GM18858 (cell line): ENCODE measurements at regions not wholly inside any gene's neighbourhood (a gene's known extent, or its start where the extent isn't known, plus 50 kb on each side); places are given as distances from the start of the nearest gene placed in this dataset.

Experiments used
- ATAC-seq: cut with Tn5 transposase; IDR thresholded peaks from one replicate; pipeline ENCODE4 v1.9.1; 2021; ENCODE audit not compliant: unreplicated experiment

GRCh38 chr4:125681240-125681639 lies 366.5 kb downstream of the FAT4 start:
- ATAC-seq, result peak; percentile 52

DNA sequence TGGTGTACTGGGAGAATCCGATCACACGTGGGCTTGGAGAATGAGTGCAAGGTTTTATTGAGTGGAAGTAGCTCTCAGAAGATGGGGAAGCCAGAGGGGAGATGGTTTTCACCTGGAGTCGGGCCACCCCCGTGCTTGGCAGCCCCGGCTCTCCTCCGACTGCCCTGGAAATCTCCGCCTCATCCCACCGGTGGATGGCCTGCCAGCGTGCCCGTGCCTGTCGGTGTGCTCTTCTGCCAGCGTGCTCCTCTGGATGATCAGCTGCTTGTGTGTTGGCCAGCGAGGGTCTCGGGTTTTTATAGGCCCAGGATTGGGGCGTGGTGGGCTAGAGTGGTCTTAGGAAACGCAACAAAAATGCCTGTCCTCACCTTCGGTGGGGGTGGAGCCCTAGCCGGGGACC lies 368.0 kb downstream of the FAT4 start:
- ATAC-seq, result no peak

DNA sequence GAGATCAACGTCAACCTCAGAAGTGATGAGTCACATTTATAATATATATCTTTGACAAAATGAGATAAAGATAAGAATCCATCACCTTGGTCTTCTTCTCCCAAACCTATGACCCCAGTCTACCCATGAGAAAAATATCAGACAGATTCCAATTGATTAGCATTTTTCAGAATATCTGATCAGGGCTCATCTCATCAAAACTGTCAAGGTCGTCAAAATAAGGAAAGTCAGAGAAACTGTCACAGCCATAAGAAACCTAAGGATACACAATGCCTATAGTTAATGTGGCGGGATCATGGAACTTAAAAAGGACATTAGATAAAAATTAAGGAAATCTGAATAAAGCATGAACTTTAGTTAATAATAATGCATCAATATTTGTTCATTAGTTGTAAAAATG lies 374.1 kb downstream of the FAT4 start:
- no peak for ATAC-seq

DNA sequence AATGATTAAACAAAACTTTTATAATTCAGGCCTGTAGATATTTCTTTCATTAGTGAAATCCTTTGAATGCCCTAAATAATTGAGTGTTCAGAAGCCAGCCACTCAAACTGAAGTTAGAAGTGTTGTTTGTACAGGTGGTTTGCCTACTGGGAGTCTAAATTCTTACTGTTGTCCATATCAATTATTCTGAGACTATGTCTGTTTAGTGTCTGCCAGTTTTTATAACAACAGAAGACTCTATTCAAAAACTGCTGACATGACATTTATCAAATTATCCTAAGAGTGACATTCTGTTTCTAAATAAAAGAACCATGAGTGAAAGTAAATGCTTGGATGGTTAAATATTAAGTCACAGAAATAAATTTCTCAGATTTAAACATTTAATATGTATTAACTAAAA lies 375.1 kb downstream of the FAT4 start:
- ATAC-seq, result no peak

DNA sequence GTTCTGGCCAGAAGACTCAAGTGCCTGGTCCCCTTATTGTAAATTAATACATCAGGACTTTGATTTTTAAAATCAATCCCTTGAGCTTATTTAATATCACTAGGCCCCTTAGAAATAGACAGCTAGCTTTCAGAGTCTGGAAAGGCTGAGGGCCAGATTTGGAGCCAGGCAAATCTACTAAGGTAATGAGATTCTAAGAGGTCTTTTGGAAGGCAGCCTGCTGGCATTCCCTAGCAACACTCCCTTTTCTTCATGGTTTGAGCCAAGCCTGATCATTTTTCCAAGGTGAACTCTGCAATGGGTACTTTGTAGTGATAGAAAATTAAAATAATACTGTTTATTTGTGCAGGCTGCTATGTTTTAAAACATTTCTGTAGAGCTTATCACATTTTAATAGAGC lies 378.5 kb downstream of the FAT4 start:
- no peak for ATAC-seq

DNA sequence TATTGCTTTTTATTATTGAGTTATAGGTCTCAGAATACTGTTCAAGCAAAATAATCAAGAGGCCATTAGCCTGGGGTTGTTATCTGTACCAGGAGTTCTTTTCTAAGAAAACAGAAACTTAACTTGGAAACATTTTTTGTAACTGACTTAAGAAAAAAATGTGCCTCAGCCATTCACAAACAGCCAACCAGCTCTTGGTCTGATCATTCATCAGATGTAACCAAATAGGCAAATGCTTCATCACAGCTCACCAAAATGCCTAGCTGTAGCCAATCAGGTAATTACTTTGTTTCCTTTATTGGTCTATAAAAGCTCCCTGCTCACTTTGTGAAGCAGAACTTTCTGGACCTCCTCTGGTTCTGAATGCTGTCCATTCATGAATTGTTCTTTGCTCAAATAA lies 387.7 kb downstream of the FAT4 start:
- no peak for ATAC-seq

- no peak for ATAC-seq
These were observed 388.7 kb downstream of the FAT4 start for GRCh38 chr4:125703443-125703842.

GRCh38 chr4:125704726-125705125 lies 390.0 kb downstream of the FAT4 start:
- no peak for ATAC-seq

- ATAC-seq, result no peak
These were observed 390.9 kb downstream of the FAT4 start for GRCh38 chr4:125705681-125706080.

DNA sequence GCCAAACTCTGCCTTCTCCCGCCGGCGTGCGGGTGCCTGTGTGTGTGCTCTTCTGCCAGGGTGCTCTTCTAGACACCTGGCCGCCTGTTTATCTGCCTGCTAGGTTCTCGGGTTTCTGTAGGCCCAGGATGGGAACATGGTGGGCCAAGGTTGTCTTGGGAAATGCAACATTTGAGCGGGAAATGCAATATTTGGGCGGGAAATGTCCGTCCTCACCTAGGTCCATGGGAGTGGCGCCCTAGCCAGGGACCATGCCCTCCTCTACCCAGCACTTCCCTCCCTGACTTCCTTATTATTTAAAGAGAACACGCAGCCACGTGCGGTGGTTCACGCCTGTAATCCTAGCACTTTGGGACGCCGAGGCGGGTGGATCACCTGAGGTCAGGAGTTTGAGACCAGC lies 392.6 kb downstream of the FAT4 start:
- ATAC-seq, result no peak

DNA sequence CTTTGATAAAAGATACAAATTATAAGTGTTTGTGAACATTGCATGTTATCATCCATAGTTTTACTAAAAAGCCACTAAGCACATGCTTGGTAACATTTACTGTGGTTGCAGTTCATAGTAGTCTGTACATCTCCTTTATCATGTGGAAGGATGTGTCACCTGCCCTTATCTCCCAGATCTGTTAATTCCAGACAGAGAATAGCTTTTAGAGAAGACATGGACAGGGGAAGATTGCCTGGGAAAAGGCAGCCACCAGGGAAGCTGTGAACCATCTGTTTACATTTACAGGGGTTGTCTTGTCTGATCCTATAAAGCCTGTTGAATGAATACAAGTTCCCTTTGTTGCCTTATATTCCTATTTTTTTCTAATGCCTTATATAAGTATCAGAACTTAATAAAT lies 396.0 kb downstream of the FAT4 start:
- no peak for ATAC-seq

DNA sequence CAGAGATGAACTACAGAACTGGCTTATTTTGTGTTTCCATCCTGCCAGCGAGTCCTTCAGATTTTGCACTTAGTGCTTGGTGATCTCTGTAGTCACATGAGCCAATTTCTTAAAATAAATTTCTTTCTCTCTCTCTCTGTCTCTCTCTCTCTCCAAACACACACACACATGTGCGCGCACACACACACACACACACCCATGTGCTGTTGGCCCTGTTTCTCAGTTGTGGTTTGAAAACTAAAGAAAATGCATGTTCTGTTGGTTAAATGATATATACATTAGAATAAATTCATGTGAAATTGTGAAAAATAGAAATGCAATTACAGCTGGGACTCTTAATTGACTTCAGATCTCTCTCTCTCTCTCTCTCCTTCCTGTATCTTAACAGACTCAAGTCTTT lies 399.3 kb downstream of the FAT4 start:
- ATAC-seq, result no peak

DNA sequence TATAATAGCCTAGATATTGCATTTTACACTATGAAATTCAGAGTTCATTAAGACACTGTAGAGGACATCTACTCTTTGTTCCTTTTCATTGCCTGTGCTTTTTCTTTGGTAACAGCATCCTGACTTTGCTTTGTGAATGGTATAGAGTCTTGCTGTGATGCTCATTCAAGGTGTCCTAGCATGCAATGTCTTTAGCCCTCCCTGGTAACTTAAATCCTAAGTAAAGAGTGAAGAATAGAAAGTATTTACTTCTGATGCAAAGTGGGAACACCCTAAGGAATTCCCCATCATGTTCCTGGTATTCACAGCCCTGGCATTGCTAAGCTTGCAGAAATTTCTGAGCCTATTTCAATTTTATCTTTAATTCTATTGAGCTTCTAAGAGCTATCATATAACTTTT lies 400.1 kb downstream of the FAT4 start:
- no peak for ATAC-seq

GRCh38 chr4:125719987-125720386 lies 405.2 kb downstream of the FAT4 start:
- ATAC-seq, result no peak

DNA sequence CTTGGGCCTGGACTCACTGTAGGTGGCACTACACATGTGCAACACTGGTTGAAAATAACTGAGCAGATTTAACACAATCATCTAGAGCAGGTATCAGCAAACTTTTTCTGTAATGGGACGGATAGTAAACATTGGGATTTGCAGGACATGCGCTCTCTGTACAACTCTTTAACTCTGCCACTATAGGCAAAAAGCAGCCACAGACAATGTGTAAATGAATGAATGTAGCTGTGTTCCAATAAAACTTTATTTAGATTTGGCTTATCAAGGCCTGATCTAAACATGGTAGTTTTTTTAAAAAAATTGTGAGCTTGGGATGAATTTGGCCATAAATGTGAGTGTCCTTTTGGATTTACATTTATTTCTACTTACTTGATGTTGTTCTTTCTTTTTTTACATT lies 407.3 kb downstream of the FAT4 start:
- no peak for ATAC-seq

- no peak for ATAC-seq
These were observed 411.3 kb downstream of the FAT4 start for GRCh38 chr4:125725957-125726525.

DNA sequence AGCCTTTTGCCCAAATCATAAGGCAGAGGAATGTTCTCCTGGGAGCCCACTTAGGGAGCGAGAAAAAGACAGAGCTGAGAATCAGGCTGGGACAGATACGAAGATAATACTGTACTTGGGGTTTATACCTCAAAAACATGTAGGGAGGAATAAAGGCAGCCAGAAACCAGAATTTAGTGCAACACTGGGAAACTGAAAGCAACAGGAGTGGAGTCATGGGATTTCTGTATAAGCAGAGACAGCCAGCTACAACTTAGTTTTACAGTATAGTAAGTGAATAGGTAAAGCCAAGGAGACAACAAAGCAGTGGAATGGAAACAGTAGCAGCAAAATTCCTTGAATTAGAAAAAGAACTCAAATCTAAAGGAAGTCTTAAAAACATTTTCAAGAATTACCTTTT lies 413.2 kb downstream of the FAT4 start:
- no peak for ATAC-seq

DNA sequence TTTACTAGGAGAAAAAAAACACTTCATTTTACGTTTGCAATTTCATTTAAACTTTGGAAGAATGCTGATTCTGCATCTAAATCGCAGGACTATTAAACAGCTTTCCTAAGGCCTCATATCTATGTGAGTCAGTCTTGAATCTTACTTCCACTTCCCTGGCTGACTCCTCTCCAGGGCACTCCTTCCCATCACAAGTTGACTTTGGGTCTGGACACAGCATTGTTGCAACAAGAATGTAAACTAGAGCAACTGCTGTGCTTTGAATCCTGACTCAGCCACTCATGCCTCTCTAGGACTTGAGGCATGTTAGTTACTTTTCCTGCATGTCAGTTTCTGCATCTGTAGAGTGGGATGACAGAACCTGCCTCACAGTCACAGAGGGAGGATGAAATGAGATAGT lies 413.8 kb downstream of the FAT4 start:
- no peak for ATAC-seq

DNA sequence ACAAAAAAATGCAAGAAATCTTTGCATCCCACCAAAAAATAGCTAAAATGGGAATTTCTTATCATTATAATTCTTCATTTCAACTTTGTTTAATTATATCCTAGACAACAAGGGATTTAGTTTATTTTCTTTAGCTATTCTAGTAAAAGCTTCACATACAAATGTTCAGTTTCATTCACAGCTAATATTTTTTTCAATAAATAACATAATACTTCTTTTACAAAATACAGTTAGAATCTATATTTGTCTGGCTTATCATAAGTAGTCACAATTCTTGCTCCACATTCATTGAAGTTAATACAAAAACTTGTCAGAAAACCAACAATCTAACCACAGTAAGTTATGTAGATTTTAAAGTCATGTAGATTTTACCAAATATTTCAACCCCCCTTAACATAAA lies 414.4 kb downstream of the FAT4 start:
- ATAC-seq, result no peak

GRCh38 chr4:125732632-125733031 lies 417.9 kb downstream of the FAT4 start:
- ATAC-seq, result no peak

- ATAC-seq, result no peak
These were observed 419.7 kb downstream of the FAT4 start for GRCh38 chr4:125734504-125734903.

GRCh38 chr4:125735102-125735501 lies 420.3 kb downstream of the FAT4 start:
- ATAC-seq, result no peak

DNA sequence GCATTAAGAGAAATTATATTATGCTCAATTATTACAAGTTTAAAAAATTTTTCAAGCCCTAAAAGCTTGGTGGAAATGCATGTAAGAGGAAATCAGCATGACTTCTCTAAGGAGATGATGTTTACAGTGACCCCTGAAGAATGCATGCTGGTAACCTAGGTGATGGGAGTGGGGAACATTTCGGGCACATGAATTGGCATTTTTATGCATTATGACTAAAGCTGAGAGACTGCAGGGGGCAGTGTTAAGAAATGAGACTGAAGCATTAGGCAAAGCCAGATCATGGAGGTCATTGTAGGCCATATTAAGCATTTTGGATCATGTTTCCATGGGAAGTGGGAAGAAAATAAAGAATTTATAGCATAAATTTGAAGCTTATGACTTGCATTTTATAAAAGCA lies 421.3 kb downstream of the FAT4 start:
- no peak for ATAC-seq

DNA sequence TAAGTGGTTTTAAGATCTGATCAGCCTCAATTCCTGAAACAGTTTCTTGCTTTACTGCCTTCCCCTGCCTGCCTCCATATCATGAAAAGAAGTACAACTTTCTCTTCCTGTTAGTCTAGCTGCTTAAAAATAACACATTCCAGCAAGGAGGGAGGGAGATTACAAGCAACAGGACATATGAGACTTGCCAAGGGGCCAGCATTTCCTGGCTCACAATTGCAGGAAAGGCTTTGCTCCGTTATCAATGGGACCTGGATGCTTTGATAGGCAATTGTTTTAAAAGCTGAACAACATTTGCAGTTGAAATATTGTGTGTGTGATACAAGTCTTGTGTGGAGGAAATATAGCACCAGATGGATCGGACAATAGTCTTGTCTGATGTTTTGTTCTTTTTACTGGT lies 425.0 kb downstream of the FAT4 start:
- no peak for ATAC-seq
